ENCODE measurements at regions not wholly inside any gene's neighbourhood (a gene's known extent, or its start where the extent isn't known, plus 50 kb on each side); places are given as distances from the start of the nearest gene placed in this dataset.

- no peak for TF ChIP-seq POLR2A (IDR thresholded peaks at IDR 0.05)
- TF ChIP-seq CTCF (IDR thresholded peaks at IDR 0.05) = no peak
These were observed 130.7 kb upstream of the GUCY1A1 start for GRCh38 chr4:155535802-155536454.
